HG02759 (cell line): ENCODE measurements at regions not wholly inside any gene's neighbourhood (a gene's known extent, or its start where the extent isn't known, plus 50 kb on each side); places are given as distances from the start of the nearest gene placed in this dataset.

Experiments used
- ATAC-seq: cut with Tn5 transposase; IDR thresholded peaks from one replicate; pipeline ENCODE4 v1.9.1; 2021; ENCODE audit warnings: mild to moderate bottlenecking, moderate library complexity; ENCODE audit not compliant: unreplicated experiment

GRCh38 chr4:112982680-112983079 is 66.8 kb upstream of the ANK2 start:
- no peak for ATAC-seq

- no peak for ATAC-seq
These were observed 54.6 kb upstream of the ANK2 start for GRCh38 chr4:112994732-112995464.
